Astrocyte (in vitro differentiated cells and primary cell): ENCODE measurements at regions not wholly inside any gene's neighbourhood (a gene's known extent, or its start where the extent isn't known, plus 50 kb on each side); places are given as distances from the start of the nearest gene placed in this dataset.

Experiments used
- DNase-seq: peaks from one replicate; pipeline ENCODE4 v3.0.0-alpha.2; 2010; ENCODE audit warnings: low read depth
- FAIRE-seq: peaks from 2 replicates; lab custom pipeline; 2011; peaks lifted over from hg19 to GRCh38; lab: Jason Lieb, UNC
- H2AFZ ChIP-seq: 2 replicates; pipeline ENCODE4 v1.6.0; 2012; ENCODE audit warnings: low read depth, low read length, inconsistent platforms
- H3K27ac ChIP-seq: 2 replicates; pipeline ENCODE4 v1.5.1; 2011; ENCODE audit warnings: low read depth, low read length, inconsistent platforms
- H3K27me3 ChIP-seq: 2 replicates; pipeline ENCODE4 v1.6.0; 2011; ENCODE audit warnings: low read length, inconsistent platforms; ENCODE audit not compliant: insufficient read depth
- H3K36me3 ChIP-seq: 2 replicates; pipeline ENCODE4 v1.5.1; 2011; ENCODE audit warnings: low read length, inconsistent platforms; ENCODE audit not compliant: insufficient read depth
- H3K4me1 ChIP-seq: 2 replicates; pipeline ENCODE4 v1.5.1; 2011; ENCODE audit warnings: low read length, inconsistent platforms; ENCODE audit not compliant: insufficient read depth
- H3K4me2 ChIP-seq: 2 replicates; pipeline ENCODE4 v1.6.0; 2012; ENCODE audit warnings: low read length, inconsistent platforms
- H3K4me3 ChIP-seq: 2 replicates; pipeline ENCODE4 v1.5.1; 2011; ENCODE audit warnings: low read depth, mild to moderate bottlenecking, low read length, inconsistent platforms; ENCODE audit not compliant: insufficient read depth
- H3K79me2 ChIP-seq: 2 replicates; pipeline ENCODE4 v1.6.0; 2012; ENCODE audit warnings: mild to moderate bottlenecking, low read length, inconsistent platforms; ENCODE audit not compliant: insufficient read depth
- H3K9ac ChIP-seq: 2 replicates; pipeline ENCODE4 v1.6.0; 2012; ENCODE audit warnings: mild to moderate bottlenecking, low read length, inconsistent platforms
- H3K9me3 ChIP-seq: 2 replicates; pipeline ENCODE4 v1.5.1; 2012; ENCODE audit warnings: low read depth, mild to moderate bottlenecking, low read length, inconsistent platforms; ENCODE audit not compliant: insufficient read depth
- H4K20me1 ChIP-seq: 2 replicates; pipeline ENCODE4 v1.6.0; 2012; ENCODE audit warnings: low read length, inconsistent platforms; ENCODE audit not compliant: insufficient read depth
- H3K27ac Mint-ChIP-seq: one replicate; pipeline ENCODE4 v1.8.0; 2021; ENCODE audit warnings: mild to moderate bottlenecking, mixed read lengths; ENCODE audit not compliant: unreplicated experiment
- H3K27me3 Mint-ChIP-seq: one replicate; pipeline ENCODE4 v1.8.0; 2021; ENCODE audit warnings: low read depth, mixed read lengths; ENCODE audit not compliant: unreplicated experiment
- H3K36me3 Mint-ChIP-seq: one replicate; pipeline ENCODE4 v1.8.0; 2021; ENCODE audit warnings: low read depth, mixed read lengths; ENCODE audit not compliant: unreplicated experiment
- H3K4me1 Mint-ChIP-seq: one replicate; pipeline ENCODE4 v1.8.0; 2021; ENCODE audit warnings: low read depth, mixed read lengths; ENCODE audit not compliant: unreplicated experiment
- H3K4me3 Mint-ChIP-seq: one replicate; pipeline ENCODE4 v1.8.0; 2021; ENCODE audit warnings: mild to moderate bottlenecking, moderate library complexity, mixed read lengths; ENCODE audit not compliant: unreplicated experiment
- H3K9me3 Mint-ChIP-seq: one replicate; pipeline ENCODE4 v1.8.0; 2021; ENCODE audit warnings: mild to moderate bottlenecking, mixed read lengths; ENCODE audit not compliant: unreplicated experiment
- CTCF ChIP-seq: IDR thresholded peaks from 2 replicates; pipeline ENCODE4 v1.5.1; 2011; ENCODE audit warnings: low read depth, mild to moderate bottlenecking, inconsistent platforms, low read length, moderate library complexity; ENCODE audit not compliant: insufficient read depth
- EZH2 ChIP-seq: IDR thresholded peaks from 2 replicates; pipeline ENCODE4 v1.6.1; 2012; ENCODE audit warnings: mild to moderate bottlenecking, low read length, inconsistent platforms; ENCODE audit not compliant: insufficient read depth

- no peak overlapping the region for H3K4me3 Mint-ChIP-seq
- H3K9me3 ChIP-seq: no peaks in the 10 kb centered on the region
Measured at GRCh38 chr4:189131118-189131517, 809.6 kb upstream of the FRG1 start.

GRCh38 chr4:189136462-189136861 lies 804.2 kb upstream of the FRG1 start:
- TF ChIP-seq CTCF (no peak), EZH2 (no peak)
- H3K4me3 Mint-ChIP-seq: no peak overlapping the region
- H3K4me1 Mint-ChIP-seq: no peaks in the 10 kb centered on the region
- FAIRE-seq: no peak
- no peak for DNase-seq
- H3K36me3 Mint-ChIP-seq: no peaks in the 10 kb centered on the region
- Histone ChIP-seq H3K27ac (no peak overlapping the region), H2AFZ (no peak overlapping the region), H3K4me2 (no peak overlapping the region), H3K4me3 (no peak overlapping the region), H3K9ac (no peak overlapping the region), H3K9me3 (no peaks in the 10 kb centered on the region), H4K20me1 (no peaks in the 10 kb centered on the region), H3K27me3 (no peaks in the 10 kb centered on the region), H3K79me2 (no peaks in the 10 kb centered on the region), H3K36me3 (no peaks in the 10 kb centered on the region), H3K4me1 (no peaks in the 10 kb centered on the region)
- H3K27me3 Mint-ChIP-seq: no peaks in the 10 kb centered on the region
- no peak overlapping the region for H3K27ac Mint-ChIP-seq
- H3K9me3 Mint-ChIP-seq: no peaks in the 10 kb centered on the region

More at GRCh38 chr4:189131118-189131517, 809.6 kb upstream of the FRG1 start:
- Mint-ChIP-seq H3K36me3 (no peaks in the 10 kb centered on the region), H3K4me1 (no peaks in the 10 kb centered on the region), H3K9me3 (peaks cover 4% of the 10 kb centered on the region), H3K27me3 (no peaks in the 10 kb centered on the region), H3K27ac (no peak overlapping the region)
- no peak overlapping the region for H3K27ac ChIP-seq
- DNase-seq (no peak), FAIRE-seq (no peak)
- H3K4me1 ChIP-seq: no peaks in the 10 kb centered on the region
- H3K36me3 ChIP-seq: no peaks in the 10 kb centered on the region
- no peak overlapping the region for H3K9ac ChIP-seq
- H3K79me2 ChIP-seq: no peaks in the 10 kb centered on the region
- no peak overlapping the region for H3K4me2 ChIP-seq
- no peaks in the 10 kb centered on the region for H4K20me1 ChIP-seq
- no peak overlapping the region for H2AFZ ChIP-seq
- H3K27me3 ChIP-seq: no peaks in the 10 kb centered on the region
- TF ChIP-seq EZH2: no peak
- TF ChIP-seq CTCF: no peak
- H3K4me3 ChIP-seq: no peak overlapping the region

- Mint-ChIP-seq H3K27me3 (no peaks in the 10 kb centered on the region), H3K9me3 (peaks cover 12% of the 10 kb centered on the region), H3K27ac (no peak overlapping the region), H3K4me3 (no peak overlapping the region), H3K4me1 (no peaks in the 10 kb centered on the region), H3K36me3 (no peaks in the 10 kb centered on the region)
- no peaks in the 10 kb centered on the region for H3K4me1 ChIP-seq
- no peaks in the 10 kb centered on the region for H3K79me2 ChIP-seq
- H3K4me3 ChIP-seq: no peak overlapping the region
- no peak for TF ChIP-seq CTCF
- no peak for TF ChIP-seq EZH2
- no peaks in the 10 kb centered on the region for H3K27me3 ChIP-seq
- no peaks in the 10 kb centered on the region for H3K36me3 ChIP-seq
- H3K9ac ChIP-seq: no peak overlapping the region
- FAIRE-seq (no peak), DNase-seq (no peak)
- no peak overlapping the region for H3K27ac ChIP-seq
- no peak overlapping the region for H2AFZ ChIP-seq
- H4K20me1 ChIP-seq: no peaks in the 10 kb centered on the region
- no peak overlapping the region for H3K4me2 ChIP-seq
- no peaks in the 10 kb centered on the region for H3K9me3 ChIP-seq
Measured at GRCh38 chr4:189143263-189143952, 797.3 kb upstream of the FRG1 start.
